ENCODE measurements at regions not wholly inside any gene's neighbourhood (a gene's known extent, or its start where the extent isn't known, plus 50 kb on each side); places are given as distances from the start of the nearest gene placed in this dataset.

DNA sequence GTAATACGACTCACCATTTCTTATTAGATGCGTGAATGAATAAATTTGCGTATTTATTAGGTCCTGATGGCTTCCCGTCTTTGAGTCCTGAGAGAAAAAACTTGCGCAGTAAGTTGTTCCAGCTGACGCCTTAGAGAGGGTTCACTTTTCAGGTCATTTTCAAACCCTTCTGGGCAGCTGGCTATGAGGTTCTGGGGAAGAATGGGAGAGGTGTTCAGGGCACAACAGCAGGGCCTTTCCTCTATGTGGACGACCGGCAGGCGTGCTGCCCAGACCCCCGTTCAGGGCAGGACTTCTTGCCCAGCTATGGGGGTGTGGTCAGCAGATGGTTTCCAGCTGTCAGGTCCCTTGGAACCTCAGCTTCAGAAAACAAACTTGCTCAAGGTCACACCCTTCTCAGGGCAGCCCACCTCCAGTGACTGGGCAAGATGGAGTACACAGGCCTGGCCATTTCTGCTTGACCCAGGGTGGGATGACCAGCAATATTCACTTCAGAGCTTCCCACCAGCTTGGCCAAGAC lies 61.1 kb upstream of the TNP1 start:
- no peak for FAIRE-seq
- TF ChIP-seq POU2F2 (IDR thresholded peaks at IDR 0.05; ENCODE audit: low read depth, low read length) (no peak), TAF1 (IDR thresholded peaks at IDR 0.05; ENCODE audit: low read depth, low read length) (no peak), POLR2AphosphoS5 (IDR thresholded peaks at IDR 0.05; ENCODE audit: low read depth, low read length) (no peak), POLR2A (IDR thresholded peaks at IDR 0.05; ENCODE audit: low read depth, low read length) (no peak), PAX5 (IDR thresholded peaks at IDR 0.05; ENCODE audit: insufficient read depth, low read length, severe bottlenecking) (no peak), SPI1 (IDR thresholded peaks at IDR 0.05; ENCODE audit: low read depth, low read length) (no peak)
- no peak for DNase-seq (ENCODE audit: insufficient read length, low spot score)

DNA sequence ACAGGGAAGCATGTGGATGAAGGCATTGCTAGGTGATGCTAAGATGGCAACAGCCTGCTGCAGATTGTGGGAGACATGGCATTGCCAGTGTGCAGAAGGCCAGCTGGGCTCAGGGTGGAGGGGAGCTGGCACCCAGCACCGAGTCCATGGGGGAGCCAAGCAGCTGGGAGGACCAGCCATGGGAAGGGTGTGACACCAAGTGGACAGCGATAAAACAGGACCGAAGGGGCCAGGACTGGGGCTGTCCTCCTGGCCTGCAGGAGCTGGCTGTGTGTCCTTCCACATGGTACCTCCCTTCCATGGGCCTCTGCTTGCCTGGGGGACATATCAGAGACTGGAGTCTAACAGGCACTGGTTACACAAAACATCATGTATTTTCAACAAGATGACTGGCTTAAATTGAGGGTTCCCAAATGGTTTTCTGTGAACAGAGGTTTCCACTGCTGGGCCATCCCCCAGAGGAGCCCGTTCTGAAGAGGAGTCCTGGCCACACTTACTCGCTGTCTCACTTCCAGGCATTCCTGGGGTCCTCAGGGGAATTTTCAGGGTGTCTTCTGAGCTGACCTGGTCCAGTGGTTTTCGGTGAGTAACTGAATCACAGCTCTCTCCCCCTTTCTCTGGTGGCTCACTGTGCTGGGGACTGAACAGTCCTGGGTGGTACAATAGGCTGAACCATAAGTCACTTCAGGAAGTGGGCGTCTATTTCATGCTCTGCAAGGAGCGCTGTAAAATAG lies 60.4 kb upstream of the TNP1 start:
- TF ChIP-seq POLR2AphosphoS5 (IDR thresholded peaks at IDR 0.05; ENCODE audit: low read depth, low read length) (no peak), POU2F2 (IDR thresholded peaks at IDR 0.05; ENCODE audit: low read depth, low read length) (no peak), TAF1 (IDR thresholded peaks at IDR 0.05; ENCODE audit: low read depth, low read length) (no peak), POLR2A (IDR thresholded peaks at IDR 0.05; ENCODE audit: low read depth, low read length) (no peak), SPI1 (IDR thresholded peaks at IDR 0.05; ENCODE audit: low read depth, low read length) (no peak), PAX5 (IDR thresholded peaks at IDR 0.05; ENCODE audit: insufficient read depth, low read length, severe bottlenecking) (no peak)
- FAIRE-seq (no peak), DNase-seq (ENCODE audit: insufficient read length, low spot score) (no peak)

DNA sequence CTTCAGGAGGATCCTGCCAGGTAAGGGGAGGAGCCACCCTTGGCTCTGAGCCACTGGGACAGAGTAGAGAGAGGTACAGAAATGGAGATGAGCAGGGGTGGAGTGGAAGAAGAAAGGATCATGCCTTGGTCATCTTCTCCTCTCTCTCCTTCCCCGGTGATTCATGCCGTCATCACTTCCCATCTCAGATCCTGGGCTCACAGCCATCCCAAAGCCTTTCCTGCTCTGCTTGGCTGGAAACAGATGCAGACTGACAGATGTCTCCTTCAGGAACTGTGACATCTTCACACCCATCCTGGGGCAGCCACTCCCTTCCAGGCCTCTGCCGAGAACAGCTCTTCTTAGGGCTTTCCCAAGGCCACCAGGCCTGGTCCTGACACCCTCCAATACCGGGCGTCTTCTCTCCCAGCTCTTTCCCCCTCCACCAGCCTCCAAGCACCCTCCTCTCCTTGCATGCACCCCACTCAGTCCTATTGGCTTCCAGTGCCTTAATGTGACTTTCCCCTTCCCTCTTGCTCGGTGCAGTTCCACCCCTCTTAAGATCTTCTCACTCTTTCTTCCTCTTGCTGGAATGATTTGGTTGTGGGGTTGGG lies 58.3 kb upstream of the TNP1 start:
- no peak for TF ChIP-seq SPI1 (IDR thresholded peaks at IDR 0.05; ENCODE audit: low read depth, low read length)
- no peak for TF ChIP-seq POLR2AphosphoS5 (IDR thresholded peaks at IDR 0.05; ENCODE audit: low read depth, low read length)
- no peak for TF ChIP-seq POLR2A (IDR thresholded peaks at IDR 0.05; ENCODE audit: low read depth, low read length)
- TF ChIP-seq TAF1 (IDR thresholded peaks at IDR 0.05; ENCODE audit: low read depth, low read length), result no peak
- no peak for TF ChIP-seq PAX5 (IDR thresholded peaks at IDR 0.05; ENCODE audit: insufficient read depth, low read length, severe bottlenecking)
- FAIRE-seq (no peak), DNase-seq (ENCODE audit: insufficient read length, low spot score) (no peak)

DNA sequence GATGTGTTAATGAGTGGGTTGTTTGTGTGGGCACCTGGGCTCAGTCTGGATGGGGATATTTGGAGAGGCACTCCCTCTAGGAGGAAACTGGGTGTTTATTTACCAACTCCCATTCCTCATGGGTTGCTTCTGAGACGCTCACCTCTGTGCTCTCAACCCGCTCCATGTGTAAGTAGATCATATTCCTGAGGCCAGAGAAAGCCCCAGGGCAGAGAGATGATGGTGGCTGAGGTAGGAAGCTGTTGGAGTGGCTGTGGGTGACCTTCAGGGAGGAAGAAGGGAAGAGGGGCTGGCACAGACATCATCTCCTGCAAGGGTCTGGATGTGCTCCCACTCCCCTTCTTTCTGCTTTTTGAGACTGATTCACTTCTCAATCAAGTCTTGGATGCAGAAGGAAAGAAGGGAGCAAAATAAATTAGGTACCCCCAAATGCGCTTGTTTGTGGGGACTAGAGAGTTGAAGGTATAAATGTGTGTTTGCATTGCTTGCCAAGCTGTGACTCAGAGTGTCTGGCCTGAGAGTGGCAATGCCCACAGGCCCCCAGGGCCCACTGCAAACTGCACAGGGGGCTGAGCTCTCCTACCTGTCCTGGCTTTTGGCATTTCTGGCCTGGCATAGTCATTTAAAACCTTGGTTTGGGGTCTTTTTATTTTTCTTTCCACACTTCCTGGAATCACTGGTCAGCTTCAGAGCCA lies 57.2 kb upstream of the TNP1 start:
- no peak for FAIRE-seq
- DNase-seq (ENCODE audit: insufficient read length, low spot score), result no peak
- TF ChIP-seq POU2F2 (IDR thresholded peaks at IDR 0.05; ENCODE audit: low read depth, low read length), result no peak
- no peak for TF ChIP-seq TAF1 (IDR thresholded peaks at IDR 0.05; ENCODE audit: low read depth, low read length)

DNA sequence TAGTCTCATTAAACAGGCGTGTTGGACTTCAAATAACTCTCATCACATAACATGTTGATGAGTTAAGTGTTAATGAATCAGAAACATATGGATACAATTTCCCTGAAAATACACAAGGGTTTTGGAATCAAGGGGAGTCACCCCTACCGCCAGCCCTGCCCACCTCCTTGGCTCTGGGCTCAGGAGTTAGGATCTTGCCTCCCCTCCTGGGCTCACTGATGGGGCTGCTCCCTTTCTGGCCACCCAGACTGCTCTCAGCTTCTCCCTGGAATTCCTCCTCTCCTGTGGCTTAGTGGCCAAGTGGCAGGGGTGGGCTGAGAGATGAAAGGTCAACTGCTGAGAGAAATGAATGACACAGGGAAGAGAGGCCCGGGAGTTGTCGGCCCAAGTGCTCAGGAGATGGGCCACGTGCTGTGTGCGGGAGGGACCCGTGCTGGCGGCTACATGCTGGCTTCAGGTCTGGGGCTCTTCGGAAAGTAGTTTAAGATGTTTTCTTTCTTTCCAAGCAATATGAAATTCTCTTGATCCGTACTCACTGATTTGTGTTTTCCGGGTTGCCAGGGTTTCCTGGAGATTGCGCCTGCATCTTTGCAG lies 55.8 kb upstream of the TNP1 start:
- FAIRE-seq (no peak), DNase-seq (ENCODE audit: insufficient read length, low spot score) (no peak)
- TF ChIP-seq PAX5 (IDR thresholded peaks at IDR 0.05; ENCODE audit: insufficient read depth, low read length, severe bottlenecking) (no peak), POLR2A (IDR thresholded peaks at IDR 0.05; ENCODE audit: low read depth, low read length) (no peak), POLR2AphosphoS5 (IDR thresholded peaks at IDR 0.05; ENCODE audit: low read depth, low read length) (no peak), SPI1 (IDR thresholded peaks at IDR 0.05; ENCODE audit: low read depth, low read length) (no peak), POU2F2 (IDR thresholded peaks at IDR 0.05; ENCODE audit: low read depth, low read length) (no peak), TAF1 (IDR thresholded peaks at IDR 0.05; ENCODE audit: low read depth, low read length) (no peak)

DNA sequence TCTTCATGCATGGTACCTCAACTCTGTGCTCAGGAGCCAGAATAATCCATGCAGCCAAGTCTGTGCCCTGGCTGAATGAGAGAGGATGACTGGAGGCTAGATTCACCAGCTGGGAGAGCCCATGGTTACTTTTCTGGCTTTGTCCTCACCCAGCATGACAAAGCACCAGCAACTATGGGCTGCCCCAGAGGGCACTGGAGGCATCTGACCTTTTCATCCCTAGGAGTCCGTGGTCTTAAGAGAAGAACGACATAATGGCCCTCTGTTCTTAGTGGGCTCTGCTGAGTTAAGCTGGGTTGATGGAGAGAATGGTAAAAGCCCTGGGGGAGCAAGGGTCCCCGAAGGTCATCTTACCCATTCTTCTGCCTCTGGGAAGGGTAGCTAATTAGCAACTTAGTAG lies 54.6 kb upstream of the TNP1 start:
- DNase-seq (ENCODE audit: insufficient read length, low spot score) (no peak), FAIRE-seq (no peak)
- TF ChIP-seq POLR2AphosphoS5 (IDR thresholded peaks at IDR 0.05; ENCODE audit: low read depth, low read length) (no peak), TAF1 (IDR thresholded peaks at IDR 0.05; ENCODE audit: low read depth, low read length) (no peak), POLR2A (IDR thresholded peaks at IDR 0.05; ENCODE audit: low read depth, low read length) (no peak), PAX5 (IDR thresholded peaks at IDR 0.05; ENCODE audit: insufficient read depth, low read length, severe bottlenecking) (no peak), SPI1 (IDR thresholded peaks at IDR 0.05; ENCODE audit: low read depth, low read length) (no peak), POU2F2 (IDR thresholded peaks at IDR 0.05; ENCODE audit: low read depth, low read length) (no peak)

DNA sequence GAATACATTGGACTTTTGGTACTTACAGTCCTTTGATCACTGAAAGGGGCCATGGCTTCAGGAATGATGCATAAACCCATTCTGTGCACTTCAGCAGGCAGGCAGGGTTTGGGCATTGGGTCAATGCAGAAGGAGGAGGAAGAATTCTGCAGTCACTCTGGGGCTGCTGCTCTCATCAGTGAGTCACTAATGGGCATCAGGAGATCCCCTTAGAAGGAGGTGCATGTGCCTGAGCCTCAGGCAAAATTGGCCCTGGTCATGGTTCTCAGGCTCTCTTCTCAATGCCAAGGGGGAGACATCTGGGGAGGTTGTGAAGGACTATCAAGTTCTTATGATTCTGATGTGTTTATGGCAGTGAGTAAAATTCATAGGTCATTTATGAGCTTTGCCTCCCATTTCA lies 52.0 kb upstream of the TNP1 start:
- DNase-seq (ENCODE audit: insufficient read length, low spot score) (no peak), FAIRE-seq (no peak)
- no peak for TF ChIP-seq SPI1 (IDR thresholded peaks at IDR 0.05; ENCODE audit: low read depth, low read length)
- TF ChIP-seq POU2F2 (IDR thresholded peaks at IDR 0.05; ENCODE audit: low read depth, low read length), result no peak

DNA sequence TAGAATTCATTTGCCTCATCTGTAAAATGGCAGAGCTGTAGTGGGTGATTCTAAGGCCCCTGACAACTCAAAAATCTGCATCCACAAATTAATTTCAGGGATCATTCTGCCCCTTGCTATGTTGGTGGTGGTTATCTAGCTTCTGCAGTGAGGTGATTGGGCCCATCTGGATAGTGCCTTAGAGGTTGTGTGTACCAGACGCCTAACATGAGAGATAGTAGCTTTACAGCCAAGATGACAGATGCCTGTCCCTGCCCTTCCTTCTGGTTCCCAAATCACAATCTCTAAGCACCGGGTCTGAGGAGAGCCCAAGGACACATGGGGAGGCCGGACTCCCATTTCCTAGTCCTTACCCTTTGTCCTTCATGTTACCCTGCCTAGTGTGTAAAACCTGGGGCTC lies 51.1 kb upstream of the TNP1 start:
- FAIRE-seq (no peak), DNase-seq (ENCODE audit: insufficient read length, low spot score) (no peak)
- no peak for TF ChIP-seq POLR2AphosphoS5 (IDR thresholded peaks at IDR 0.05; ENCODE audit: low read depth, low read length)

DNA sequence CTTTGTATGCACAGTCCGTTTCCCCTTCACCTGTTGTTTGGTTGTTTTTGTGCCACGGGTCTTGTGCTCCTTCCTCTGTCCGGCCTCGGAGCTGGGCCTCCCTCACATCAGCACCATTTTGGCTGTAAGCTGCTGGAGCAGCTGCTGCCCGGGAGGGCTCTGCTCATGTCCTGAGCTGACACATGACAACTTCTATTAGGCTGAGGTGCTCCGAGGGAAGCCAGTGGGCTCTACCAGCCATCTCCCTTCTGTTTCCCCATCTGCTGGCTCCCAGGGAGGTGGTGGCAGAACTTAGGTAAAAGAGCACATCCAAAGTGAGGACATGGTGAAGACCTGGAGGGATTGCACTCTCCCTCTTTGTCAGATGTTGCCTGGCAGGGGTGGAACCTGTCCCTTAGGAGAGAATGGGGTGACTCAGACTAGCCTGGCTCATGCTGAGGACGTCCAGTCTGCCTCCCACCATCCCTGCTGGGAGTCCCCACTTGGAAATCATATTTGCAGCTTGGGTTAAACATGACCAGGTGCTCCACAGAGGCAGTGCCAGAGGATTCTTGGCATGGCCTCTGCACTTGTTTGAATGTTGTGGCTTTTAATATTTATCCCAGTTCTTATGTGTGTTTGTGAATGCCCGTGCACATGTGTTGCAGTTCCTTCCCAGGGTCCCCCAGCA lies 49.8 kb upstream of the TNP1 start:
- DNase-seq (ENCODE audit: insufficient read length, low spot score) (no peak), FAIRE-seq (no peak)
- TF ChIP-seq SPI1 (IDR thresholded peaks at IDR 0.05; ENCODE audit: low read depth, low read length) (no peak), POLR2A (IDR thresholded peaks at IDR 0.05; ENCODE audit: low read depth, low read length) (no peak), POU2F2 (IDR thresholded peaks at IDR 0.05; ENCODE audit: low read depth, low read length) (no peak), TAF1 (IDR thresholded peaks at IDR 0.05; ENCODE audit: low read depth, low read length) (no peak), POLR2AphosphoS5 (IDR thresholded peaks at IDR 0.05; ENCODE audit: low read depth, low read length) (no peak), PAX5 (IDR thresholded peaks at IDR 0.05; ENCODE audit: insufficient read depth, low read length, severe bottlenecking) (no peak)
